Left colon (tissue), 2 donors: ENCODE measurements at regions not wholly inside any gene's neighbourhood (a gene's known extent, or its start where the extent isn't known, plus 50 kb on each side); places are given as distances from the start of the nearest gene placed in this dataset.

Experiments
- ATAC-seq: fragments of 200-7000 bp; cut with Tn5 transposase; one replicate; pipeline ENCODE4 v1.9.1; 2020; ENCODE audit warnings: mild to moderate bottlenecking, moderate library complexity
- DNase-seq, 2 donors: peaks; one replicate each; pipeline ENCODE4 v3.0.0-alpha.2; 2020
- intact Hi-C, 2 donors: fragments of 100-400 bp; cut with DNase I in 1 of 2; cut with micrococcal nuclease in 1 of 2; formaldehyde crosslinking; loops; one replicate each; pipeline versions ENCODE4 v1.11.2 to v1.14.0; 2022; cut with DNase I, micrococcal nuclease
- donor health status: DM: no; HTN: no; CAD: no.
- donor health status: DM: yes; HTN: yes; CAD: no.

- no peak for ATAC-seq
- no peak for DNase-seq
- intact Hi-C loops = no loop called here
Measured at GRCh38 chr5:159702301-159702700, 214.0 kb upstream of the ADRA1B start.

DNA sequence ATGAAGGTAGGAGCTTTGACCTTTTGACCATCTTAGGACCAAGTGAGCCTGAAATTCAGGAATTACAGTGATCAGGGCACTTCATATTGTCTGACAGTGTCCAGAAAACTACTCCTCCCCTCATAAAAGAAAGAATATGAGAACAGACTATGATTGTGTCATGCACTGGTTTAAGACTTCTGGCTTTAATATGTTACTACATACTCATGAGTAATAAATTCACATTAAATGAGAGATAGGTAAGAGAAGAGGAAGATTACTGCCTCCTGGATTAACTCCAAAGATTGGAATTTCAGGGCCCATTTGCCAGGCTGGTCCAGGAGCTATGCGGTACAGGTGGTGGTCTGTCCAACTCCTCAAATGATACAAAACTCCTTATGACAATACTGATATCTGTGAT, 213.5 kb upstream of the ADRA1B start:
- no peak for ATAC-seq
- DNase-seq = no peak
- intact Hi-C loops = no loop called here

GRCh38 chr5:159704160-159704559, 212.1 kb upstream of the ADRA1B start:
- DNase-seq (no peak), ATAC-seq (no peak)
- intact Hi-C loops = no loop called here

DNA sequence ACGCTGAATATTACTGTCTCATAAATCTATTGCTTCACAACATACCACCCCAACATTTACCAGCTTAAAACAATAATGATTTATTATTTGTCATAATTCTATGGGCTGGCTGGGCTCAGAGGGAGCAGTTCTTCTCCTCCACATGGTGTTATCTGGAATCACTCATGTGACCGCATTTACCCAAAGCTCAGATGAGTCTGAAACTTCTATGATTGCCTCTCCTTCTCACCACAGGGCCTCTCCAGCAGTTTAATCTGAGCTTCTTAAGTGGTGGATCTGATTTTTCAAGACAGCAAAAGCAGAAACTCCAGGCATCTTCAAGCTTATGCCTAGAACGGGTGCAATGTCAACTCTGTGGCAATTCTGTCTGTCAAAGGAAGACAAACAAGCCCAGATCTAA, 210.3 kb upstream of the ADRA1B start:
- DNase-seq (no peak), ATAC-seq (no peak)
- intact Hi-C loops = no loop called here

GRCh38 chr5:159708090-159708489, 208.2 kb upstream of the ADRA1B start:
- ATAC-seq = no peak
- intact Hi-C loops = no loop called here
- DNase-seq = no peak

DNA sequence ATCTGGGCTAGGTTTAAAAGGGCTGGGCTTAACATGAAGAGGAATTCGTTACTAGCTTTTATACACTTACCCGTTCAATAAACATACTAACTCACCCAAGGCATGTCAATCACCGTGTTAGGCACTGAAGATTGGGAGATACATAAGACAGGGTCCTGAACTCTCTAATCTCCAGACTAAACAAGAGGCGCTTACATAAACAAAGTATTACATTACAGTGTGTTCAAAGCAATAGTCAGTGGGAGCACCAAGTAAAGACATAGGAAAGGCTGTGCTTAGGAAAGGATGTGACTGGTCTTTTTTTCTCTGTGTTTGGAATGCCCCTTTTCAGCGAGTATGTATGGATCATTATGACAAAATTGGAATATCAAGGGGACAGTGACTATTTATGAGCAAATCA, 203.6 kb upstream of the ADRA1B start:
- ATAC-seq (no peak), DNase-seq (no peak)
- intact Hi-C loops = no loop called here

GRCh38 chr5:159713254-159713653, 203.0 kb upstream of the ADRA1B start:
- ATAC-seq (no peak), DNase-seq (no peak)
- intact Hi-C loops = no loop called here

GRCh38 chr5:159713773-159714172, 202.5 kb upstream of the ADRA1B start:
- DNase-seq (no peak), ATAC-seq (no peak)
- intact Hi-C loops = no loop called here

- ATAC-seq (no peak), DNase-seq (no peak)
- intact Hi-C loops = no loop called here
Measured at GRCh38 chr5:159725475-159725874, 190.8 kb upstream of the ADRA1B start.

GRCh38 chr5:159727167-159727566, 189.1 kb upstream of the ADRA1B start:
- intact Hi-C loops = no loop called here
- DNase-seq (no peak), ATAC-seq (no peak)

- no peak for DNase-seq
- ATAC-seq = no peak
- intact Hi-C loops = no loop called here
Measured at GRCh38 chr5:159730285-159730684, 186.0 kb upstream of the ADRA1B start.

GRCh38 chr5:159732220-159732619, 184.1 kb upstream of the ADRA1B start:
- no peak for DNase-seq
- ATAC-seq = no peak
- intact Hi-C loops = no loop called here

DNA sequence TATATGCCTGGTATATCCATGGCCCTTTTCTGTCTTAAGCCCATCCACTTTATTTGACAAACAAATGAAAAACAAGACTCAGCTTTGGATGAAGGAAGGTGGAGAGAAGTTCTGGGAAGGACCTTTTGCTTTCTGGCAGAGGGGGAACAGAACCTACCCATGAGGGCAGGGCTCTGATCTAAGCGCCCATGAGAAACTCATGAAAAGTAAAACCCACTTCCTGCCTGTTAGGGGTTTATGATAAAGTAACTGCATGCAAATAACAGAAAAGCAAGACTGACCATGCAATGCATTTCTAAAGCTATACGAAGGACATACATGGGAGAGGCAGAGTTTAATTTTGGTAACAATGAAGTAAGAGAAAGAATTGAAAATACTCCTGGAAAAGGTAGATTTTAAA, 181.9 kb upstream of the ADRA1B start:
- no peak for DNase-seq
- no peak for ATAC-seq
- intact Hi-C loops = no loop called here

DNA sequence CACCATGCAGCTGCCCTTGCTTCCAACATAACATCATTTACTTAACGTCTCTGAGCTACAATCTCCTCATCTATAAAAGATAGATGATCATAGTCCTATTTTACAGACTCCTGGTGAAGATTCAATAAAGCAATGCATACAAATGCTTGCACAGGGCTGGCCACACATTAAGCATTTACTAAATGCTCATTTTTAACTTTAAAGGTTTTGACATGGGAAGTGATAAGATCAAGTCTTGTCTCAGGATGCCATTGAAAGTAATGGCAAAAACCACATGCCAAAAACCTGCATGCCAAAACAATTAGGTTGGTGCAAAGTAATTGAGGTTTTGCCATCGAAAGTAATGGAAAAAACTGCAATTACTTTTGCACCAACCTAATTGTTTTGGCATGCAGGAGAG, 181.2 kb upstream of the ADRA1B start:
- ATAC-seq (no peak), DNase-seq (no peak)
- intact Hi-C loops = no loop called here

DNA sequence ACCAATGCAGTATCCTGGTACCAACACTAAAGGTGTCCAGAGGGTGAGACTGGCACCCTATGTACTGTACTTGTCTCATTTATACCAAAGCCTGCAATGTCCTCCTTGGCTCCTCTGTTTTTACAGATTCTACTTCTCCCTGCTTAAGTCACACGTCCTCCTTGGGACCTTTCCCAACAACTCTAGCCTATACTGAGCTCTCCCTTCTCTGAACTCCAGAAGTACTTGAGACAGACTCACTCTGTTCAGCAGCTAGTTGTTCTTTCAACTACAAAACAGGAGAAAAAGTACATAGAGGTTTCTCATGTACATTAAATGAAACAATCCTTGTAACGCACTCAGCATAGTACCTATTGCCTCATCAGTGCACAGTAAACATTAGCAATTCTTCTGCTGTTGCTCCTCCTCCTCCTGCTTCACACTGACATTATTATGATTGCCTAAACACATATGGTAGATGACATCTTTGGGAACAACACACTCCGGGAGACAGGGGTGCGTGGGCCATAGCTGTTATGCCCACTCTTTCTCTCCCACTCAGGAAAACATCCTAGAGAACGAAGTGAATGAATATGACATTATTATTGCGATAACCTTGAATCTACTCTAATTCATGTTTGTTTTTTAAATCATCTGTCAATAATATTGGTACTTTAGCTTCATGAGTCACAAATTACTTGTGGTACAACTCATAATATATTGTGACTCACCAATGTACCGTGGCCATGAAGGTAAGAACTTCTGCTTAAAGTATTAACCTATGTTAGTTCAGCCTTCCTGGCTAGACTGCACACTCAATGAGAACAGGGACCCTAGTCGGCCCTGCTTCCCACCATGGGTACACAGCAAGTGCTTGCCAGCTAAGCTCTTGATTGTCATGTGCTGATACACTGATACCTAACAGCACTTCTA, 180.3 kb upstream of the ADRA1B start:
- ATAC-seq (no peak), DNase-seq (no peak)
- intact Hi-C loops = no loop called here

DNA sequence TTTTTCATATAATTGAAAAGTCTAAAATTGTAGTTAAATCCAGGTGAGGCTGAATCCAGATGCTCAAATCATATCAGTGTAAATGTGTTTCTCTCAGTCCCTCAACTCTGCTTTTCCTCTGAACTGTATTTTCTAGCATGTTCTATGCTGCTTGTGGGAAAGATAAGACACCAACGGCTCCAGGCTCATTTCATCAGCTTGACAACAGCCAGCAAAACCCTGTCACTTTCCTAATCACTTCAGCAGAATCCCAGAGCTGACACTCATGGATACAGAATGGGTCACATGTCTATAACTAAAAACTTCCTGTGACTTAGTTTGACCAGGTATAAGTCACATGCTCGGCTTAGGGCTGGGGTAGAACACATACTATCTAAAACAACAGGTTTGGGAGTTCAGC, 179.4 kb upstream of the ADRA1B start:
- intact Hi-C loops = no loop called here
- no peak for ATAC-seq

DNA sequence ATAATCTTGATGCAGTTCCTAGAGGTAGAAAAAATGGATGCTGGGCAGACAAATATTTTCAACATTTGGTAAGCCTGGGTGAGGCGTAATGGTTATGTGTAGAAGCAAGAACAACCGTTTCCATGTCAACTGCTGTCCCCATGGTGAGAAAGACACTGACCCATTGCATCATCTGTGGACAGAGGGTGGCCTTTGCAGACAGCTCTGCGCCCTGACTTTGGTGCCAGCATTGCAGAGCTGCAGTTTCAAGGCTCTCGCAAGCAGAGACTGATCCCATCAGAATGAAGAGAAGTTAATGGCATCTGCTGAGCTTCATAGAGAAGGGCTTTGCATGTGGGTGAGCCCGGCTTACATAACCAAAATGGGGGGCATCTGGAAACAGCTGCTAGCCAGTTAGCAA, 179.0 kb upstream of the ADRA1B start:
- no peak for ATAC-seq
- no peak for DNase-seq
- intact Hi-C loops = no loop called here

More for the DNA sequence above, 179.4 kb upstream of the ADRA1B start:
- no peak for DNase-seq

GRCh38 chr5:159741829-159742322, 174.4 kb upstream of the ADRA1B start:
- intact Hi-C loops = no loop called here
- DNase-seq = no peak
- ATAC-seq = no peak

DNA sequence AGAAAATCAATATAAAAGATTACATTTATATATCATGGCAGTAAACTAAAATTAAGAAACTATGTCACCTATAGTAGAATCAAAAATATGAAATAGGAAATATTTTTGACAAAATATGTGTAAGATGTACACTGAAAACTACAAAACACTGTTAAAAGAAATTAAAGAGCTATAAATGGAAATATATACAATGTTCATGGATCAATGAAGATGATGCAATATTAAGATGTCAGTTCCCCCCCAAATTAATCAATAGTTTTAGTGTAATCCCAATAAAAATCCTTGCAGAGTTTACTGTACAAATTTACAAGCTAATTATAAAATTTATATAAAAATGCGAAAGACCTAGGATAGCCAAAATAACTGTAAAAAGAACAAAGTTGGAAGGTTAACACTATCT, 173.0 kb upstream of the ADRA1B start:
- no peak for ATAC-seq
- no peak for DNase-seq
- intact Hi-C loops = no loop called here

DNA sequence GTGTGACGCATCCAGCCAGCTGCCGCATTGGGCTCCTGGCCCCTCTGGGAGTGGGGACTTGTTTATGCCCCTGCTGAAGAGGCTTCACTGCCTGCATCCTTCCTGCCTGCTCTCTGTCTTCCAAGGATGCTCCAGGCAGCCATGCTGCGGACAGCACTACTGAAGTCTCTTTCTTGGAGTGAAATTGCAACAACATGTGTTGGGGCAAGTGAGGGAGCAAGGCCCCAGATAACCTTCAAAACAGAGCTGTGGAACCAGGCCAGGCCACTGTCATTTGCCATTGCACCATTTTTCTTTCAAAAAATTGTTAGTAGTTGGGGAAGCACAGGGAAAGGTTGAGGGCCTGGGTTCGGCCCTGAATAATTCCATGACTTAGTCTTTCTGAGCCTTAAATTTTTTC, 169.6 kb upstream of the ADRA1B start:
- no peak for ATAC-seq
- intact Hi-C loops = no loop called here
- DNase-seq = no peak

DNA sequence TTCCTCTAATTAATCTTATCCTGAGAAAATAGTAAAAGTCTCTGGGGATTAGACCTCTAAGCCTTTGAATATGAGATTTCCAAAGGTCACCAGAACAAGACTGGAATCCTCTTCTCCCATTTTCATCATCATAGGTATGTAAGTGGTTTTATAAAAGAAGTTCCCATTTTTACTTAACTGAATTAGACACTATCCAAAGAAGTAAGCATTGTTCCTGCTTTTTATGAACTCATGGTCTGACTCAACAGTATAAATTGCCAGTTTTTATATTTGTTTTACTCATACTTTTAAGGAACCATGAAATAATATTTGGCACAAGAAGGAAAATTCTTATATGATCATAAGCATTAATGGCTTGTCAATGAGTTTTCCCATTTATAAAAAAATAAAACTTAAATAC, 167.1 kb upstream of the ADRA1B start:
- no peak for ATAC-seq
- intact Hi-C loops = no loop called here
- DNase-seq = no peak
